ENCODE measurements at regions not wholly inside any gene's neighbourhood (a gene's known extent, or its start where the extent isn't known, plus 50 kb on each side); places are given as distances from the start of the nearest gene placed in this dataset.

DNA sequence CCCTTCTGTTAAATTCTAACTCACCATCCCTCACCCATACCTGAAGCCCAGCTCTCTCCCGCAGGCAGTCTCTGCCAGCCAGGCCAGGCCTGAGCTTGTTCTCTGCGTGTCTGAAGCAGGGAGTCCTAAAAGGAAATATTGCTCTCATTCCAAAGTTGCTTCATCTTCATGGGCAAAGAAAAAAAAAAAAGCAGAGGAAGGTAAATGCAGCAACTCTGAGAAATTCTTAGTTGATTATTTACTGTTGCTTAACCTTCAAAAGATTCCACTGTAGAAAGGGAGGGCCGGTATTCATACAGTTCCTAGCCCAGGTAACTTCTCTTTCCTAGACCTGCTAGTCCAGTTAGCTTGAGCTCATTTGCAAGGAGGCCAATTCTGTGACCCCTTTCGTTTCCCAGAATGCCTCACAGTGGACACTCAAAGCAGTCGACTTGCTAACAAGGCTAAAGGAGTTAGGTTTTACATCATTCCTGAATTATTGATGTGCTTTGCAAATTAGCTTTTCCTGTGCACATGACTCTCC is 193.5 kb upstream of the EEA1 start:
- TF ChIP-seq, protein P1, sequence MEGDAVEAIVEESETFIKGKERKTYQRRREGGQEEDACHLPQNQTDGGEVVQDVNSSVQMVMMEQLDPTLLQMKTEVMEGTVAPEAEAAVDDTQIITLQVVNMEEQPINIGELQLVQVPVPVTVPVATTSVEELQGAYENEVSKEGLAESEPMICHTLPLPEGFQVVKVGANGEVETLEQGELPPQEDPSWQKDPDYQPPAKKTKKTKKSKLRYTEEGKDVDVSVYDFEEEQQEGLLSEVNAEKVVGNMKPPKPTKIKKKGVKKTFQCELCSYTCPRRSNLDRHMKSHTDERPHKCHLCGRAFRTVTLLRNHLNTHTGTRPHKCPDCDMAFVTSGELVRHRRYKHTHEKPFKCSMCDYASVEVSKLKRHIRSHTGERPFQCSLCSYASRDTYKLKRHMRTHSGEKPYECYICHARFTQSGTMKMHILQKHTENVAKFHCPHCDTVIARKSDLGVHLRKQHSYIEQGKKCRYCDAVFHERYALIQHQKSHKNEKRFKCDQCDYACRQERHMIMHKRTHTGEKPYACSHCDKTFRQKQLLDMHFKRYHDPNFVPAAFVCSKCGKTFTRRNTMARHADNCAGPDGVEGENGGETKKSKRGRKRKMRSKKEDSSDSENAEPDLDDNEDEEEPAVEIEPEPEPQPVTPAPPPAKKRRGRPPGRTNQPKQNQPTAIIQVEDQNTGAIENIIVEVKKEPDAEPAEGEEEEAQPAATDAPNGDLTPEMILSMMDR (IDR thresholded peaks at IDR 0.05), result no peak
- TF ChIP-seq POLR2A (IDR thresholded peaks at IDR 0.05), result no peak
